ENCODE measurements at regions not wholly inside any gene's neighbourhood (a gene's known extent, or its start where the extent isn't known, plus 50 kb on each side); places are given as distances from the start of the nearest gene placed in this dataset.

GRCh38 chr21:15289246-15289645 is 224.4 kb upstream of the NRIP1 start:
- H3K4me3 ChIP-seq = no peak overlapping the region
- no peak for TF ChIP-seq CTCF (IDR thresholded peaks at IDR 0.05)
- DNase-seq (ENCODE audit: low spot score) = no peak
- no peak overlapping the region for H3K27ac ChIP-seq

- no peak for DNase-seq (ENCODE audit: low spot score)
These were observed 225.4 kb upstream of the NRIP1 start for GRCh38 chr21:15289896-15290841.

GRCh38 chr21:15291621-15292266 is 226.9 kb upstream of the NRIP1 start:
- H3K4me3 ChIP-seq = no peak overlapping the region
- H3K27ac ChIP-seq = no peak overlapping the region
- no peak for TF ChIP-seq CTCF (IDR thresholded peaks at IDR 0.05)
- DNase-seq (ENCODE audit: low spot score) = no peak

More at GRCh38 chr21:15289896-15290841, 225.4 kb upstream of the NRIP1 start:
- H3K27ac ChIP-seq = no peak overlapping the region
- no peak for TF ChIP-seq CTCF (IDR thresholded peaks at IDR 0.05)
- no peak overlapping the region for H3K4me3 ChIP-seq

DNA sequence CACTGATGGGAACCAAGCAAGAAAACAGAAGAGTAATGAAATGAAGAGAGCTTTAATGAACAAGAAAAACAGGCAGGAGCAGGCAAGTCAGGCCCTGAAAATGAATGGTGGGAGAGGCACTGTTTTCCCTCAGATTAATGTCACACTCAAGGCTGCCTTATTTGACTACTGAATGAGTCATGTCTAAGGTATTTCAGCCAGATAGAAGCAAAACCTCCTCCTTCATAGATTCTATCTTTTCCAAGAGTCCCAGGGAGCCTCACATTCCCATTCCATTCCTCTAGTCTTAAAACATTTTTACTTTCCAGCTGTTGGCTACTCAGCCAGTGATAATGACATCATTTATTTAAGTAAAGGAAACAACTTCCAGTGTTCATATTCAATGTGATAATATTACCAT is 228.4 kb upstream of the NRIP1 start:
- no peak overlapping the region for H3K27ac ChIP-seq
- H3K4me3 ChIP-seq = no peak overlapping the region

GRCh38 chr21:15295875-15296274 is 231.1 kb upstream of the NRIP1 start:
- TF ChIP-seq CTCF (IDR thresholded peaks at IDR 0.05) = no peak
- Histone ChIP-seq H3K27ac (no peak overlapping the region), H3K4me3 (no peak overlapping the region)
- DNase-seq (ENCODE audit: low spot score) = no peak

More for the DNA sequence above, 228.4 kb upstream of the NRIP1 start:
- TF ChIP-seq CTCF (IDR thresholded peaks at IDR 0.05) = no peak
- no peak for DNase-seq (ENCODE audit: low spot score)

DNA sequence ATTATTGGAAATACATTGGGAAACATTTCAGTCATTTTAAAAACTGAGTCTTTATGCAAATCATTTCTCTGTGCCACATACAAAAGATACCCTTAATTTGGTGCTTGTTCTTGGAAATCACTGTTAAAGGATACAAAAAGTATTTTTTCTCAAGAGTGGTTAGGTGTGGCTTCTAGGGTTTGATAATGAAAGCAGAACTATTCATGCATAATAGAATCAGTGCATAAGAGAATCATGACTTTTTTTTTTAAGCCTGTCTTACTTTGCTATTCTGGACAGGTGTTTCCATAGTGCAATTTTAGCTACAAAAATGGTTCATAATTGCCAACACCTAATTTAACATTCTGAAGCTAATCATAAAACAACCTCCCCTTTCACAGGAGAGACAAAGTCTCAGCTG is 233.0 kb upstream of the NRIP1 start:
- Histone ChIP-seq H3K4me3 (no peak overlapping the region), H3K27ac (no peak overlapping the region)
- DNase-seq (ENCODE audit: low spot score) = no peak
- no peak for TF ChIP-seq CTCF (IDR thresholded peaks at IDR 0.05)

Measured in coronary artery (tissue), 2 donors.